BLaER1 treated with 17β-estradiol and CSF1 and Interleukin-3, amounts not matched to agents 10 nM and 100 nM (cell line): ENCODE measurements at regions not wholly inside any gene's neighbourhood (a gene's known extent, or its start where the extent isn't known, plus 50 kb on each side); places are given as distances from the start of the nearest gene placed in this dataset.
"Not testable (repeated sequence)": the region's sequence is repeated elsewhere in the genome, so short reads cannot be mapped to it uniquely, and the experiment has no call there.

Source experiments
- H3K27ac ChIP-seq, 11 experiments: shearing (Covaris generic); formaldehyde crosslinking; 2 replicates each; pipeline ENCODE4 v1.8.1; 2022
- H3K27me3 ChIP-seq, 11 experiments: shearing (Covaris generic); formaldehyde crosslinking; 2 replicates each; pipeline ENCODE4 v1.8.1; 2022
- H3K36me3 ChIP-seq, 11 experiments: shearing (Covaris generic); formaldehyde crosslinking; 2 replicates each; pipeline ENCODE4 v1.8.1; 2022
- H3K4me1 ChIP-seq, 10 experiments: shearing (Covaris generic); formaldehyde crosslinking; 2 replicates each; pipeline ENCODE4 v1.8.1; 2022
- H3K4me2 ChIP-seq, 11 experiments: shearing (Covaris generic); formaldehyde crosslinking; 2 replicates each; pipeline ENCODE4 v1.8.1; 2022
- H3K4me3 ChIP-seq, 10 experiments: shearing (Covaris generic); formaldehyde crosslinking; 2 replicates each; pipeline ENCODE4 v1.8.1; 2022
- H3K9ac ChIP-seq, 11 experiments: shearing (Covaris generic); formaldehyde crosslinking; 2 replicates each; pipeline ENCODE4 v1.8.1; 2022
- H3K9me3 ChIP-seq, 11 experiments: shearing (Covaris generic); formaldehyde crosslinking; replicated peaks in 1 of 11; 2 replicates each; pipeline ENCODE4 v1.8.1; 2022
- H4K20me1 ChIP-seq, 11 experiments: shearing (Covaris generic); formaldehyde crosslinking; 2 replicates each; pipeline ENCODE4 v1.8.1; 2022

DNA sequence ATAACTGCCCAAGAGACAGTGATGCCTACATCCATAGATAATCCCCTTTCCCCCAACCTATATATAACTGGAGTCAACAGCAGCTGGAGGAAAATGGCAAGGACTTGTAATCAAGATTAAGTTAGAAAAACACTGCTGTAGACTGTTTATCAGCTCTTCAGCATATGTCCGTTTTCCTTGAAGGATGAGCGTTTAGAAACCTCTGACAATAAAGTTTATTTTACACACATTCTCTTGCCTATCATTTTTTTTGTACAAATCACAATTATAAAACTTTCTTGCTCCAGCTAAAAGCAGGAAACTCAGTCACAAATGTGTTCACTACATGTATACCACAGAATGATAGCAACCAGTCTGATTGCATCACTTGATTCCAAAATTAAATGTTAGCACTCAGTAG, 50.8 kb downstream of the PPIAL4G start:
- peaks cover 9 to 62% (median 33%) of the 10 kb centered on the region in 11 experiments; a peak in 20 of 22 replicates for H3K36me3 ChIP-seq

DNA sequence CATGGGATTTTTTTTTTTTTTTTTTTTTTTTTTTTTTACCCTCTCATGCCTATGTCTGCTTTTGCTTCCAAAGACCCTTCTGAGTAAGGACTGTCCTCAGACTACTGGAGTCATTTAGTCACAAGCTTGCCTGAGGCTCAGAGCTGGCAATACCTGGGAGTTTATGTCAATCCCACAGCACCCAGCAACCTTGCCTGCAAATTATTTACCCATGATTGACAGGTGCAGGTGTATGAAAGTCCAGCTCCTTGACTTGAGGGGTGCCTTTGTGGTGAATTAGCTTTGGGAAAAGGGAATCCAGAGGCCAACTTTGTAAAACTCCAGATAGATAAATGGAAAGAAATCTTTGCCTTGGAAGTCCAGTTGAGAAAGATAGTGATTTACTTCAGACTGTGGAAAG, 53.2 kb downstream of the PPIAL4G start:
- peaks cover 8 to 65% (median 37%) of the 10 kb centered on the region in 11 experiments; a peak in 20 of 22 replicates for H3K36me3 ChIP-seq
- H3K4me2 ChIP-seq, H3K9me3 ChIP-seq, H3K9ac ChIP-seq, H4K20me1 ChIP-seq, H3K27me3 ChIP-seq, H3K4me3 ChIP-seq, H3K27ac ChIP-seq: not testable (repeated sequence)
- H3K4me1 ChIP-seq = peaks cover 0 to 18% (median 3%) of the 10 kb centered on the region in 10 experiments; a peak in 9 of 20 replicates

More for the DNA sequence above, 50.8 kb downstream of the PPIAL4G start:
- not testable (repeated sequence) for H3K9me3 ChIP-seq, H4K20me1 ChIP-seq, H3K27me3 ChIP-seq, H3K4me3 ChIP-seq, H3K9ac ChIP-seq, H3K27ac ChIP-seq
- peaks cover 0 to 11% (median 2%) of the 10 kb centered on the region in 10 experiments; a peak in 7 of 20 replicates for H3K4me1 ChIP-seq
- peak overlapping the region in 4 of 11 experiments; percentile 18 to 55 (median 32); a peak in 5 of 22 replicates for H3K4me2 ChIP-seq

DNA sequence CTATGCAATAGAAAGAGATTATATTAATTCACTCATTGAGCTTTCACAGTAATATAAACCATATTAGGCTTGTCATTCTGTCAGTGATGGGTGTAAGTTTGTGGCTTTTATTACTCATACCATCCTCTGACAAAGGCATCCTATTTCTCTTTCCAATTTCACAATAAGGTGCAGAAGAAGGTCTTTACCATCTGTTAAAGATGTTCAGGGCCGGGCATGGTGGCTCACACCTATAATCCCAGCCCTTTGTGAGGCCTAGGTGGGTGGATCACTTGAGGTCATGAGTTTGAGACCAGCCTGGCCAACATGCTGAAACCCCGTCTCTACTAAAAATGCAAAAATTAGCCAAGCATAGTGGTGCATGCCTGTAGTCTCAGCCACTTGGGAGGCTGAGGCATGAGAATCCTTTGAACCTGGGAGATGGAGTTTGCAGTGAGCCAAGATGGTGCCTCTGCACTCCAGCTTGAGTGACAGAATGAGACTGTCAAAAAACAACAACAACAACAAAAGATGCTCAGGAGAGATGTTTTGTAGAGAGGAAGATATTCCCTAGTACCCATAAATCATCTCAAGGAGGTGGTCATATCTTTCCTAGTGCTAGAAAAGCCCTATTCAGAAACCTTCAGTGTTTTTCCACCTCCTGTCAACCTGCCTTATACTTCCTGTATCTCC, 56.0 kb downstream of the PPIAL4G start:
- H3K4me2 ChIP-seq = peak overlapping the region in 1 of 11 experiments; percentile 18; a peak in 1 of 22 replicates
- H3K27me3 ChIP-seq, H3K27ac ChIP-seq, H4K20me1 ChIP-seq, H3K4me3 ChIP-seq, H3K9ac ChIP-seq, H3K9me3 ChIP-seq: not testable (repeated sequence)
- H3K4me1 ChIP-seq = peaks cover 0 to 24% (median 4%) of the 10 kb centered on the region in 10 experiments; a peak in 8 of 20 replicates
- H3K36me3 ChIP-seq = peaks cover 3 to 40% (median 19%) of the 10 kb centered on the region in 11 experiments; a peak in 11 of 22 replicates

DNA sequence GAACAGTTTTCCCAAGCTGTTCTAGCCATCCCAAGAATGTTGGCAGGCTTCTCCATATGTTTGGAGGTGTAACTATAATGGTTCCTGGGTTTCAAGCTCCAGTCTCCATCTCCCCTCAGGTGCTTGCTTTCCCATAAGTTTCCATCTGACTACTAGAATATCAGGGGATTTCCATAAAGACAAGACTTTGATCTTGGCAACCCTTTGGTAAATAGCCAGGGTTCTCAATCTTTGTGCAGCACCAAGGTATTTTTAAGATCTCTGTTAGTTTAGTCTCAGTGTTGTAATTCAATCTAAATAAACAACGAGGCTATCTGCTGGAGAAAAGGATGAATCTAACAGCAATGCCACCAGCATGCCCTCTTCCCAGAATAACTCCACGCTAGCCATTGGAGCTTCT, 56.7 kb downstream of the PPIAL4G start:
- not testable (repeated sequence) for H3K27ac ChIP-seq, H3K4me2 ChIP-seq
- peaks cover 0 to 24% (median 4%) of the 10 kb centered on the region in 10 experiments; a peak in 8 of 20 replicates for H3K4me1 ChIP-seq

DNA sequence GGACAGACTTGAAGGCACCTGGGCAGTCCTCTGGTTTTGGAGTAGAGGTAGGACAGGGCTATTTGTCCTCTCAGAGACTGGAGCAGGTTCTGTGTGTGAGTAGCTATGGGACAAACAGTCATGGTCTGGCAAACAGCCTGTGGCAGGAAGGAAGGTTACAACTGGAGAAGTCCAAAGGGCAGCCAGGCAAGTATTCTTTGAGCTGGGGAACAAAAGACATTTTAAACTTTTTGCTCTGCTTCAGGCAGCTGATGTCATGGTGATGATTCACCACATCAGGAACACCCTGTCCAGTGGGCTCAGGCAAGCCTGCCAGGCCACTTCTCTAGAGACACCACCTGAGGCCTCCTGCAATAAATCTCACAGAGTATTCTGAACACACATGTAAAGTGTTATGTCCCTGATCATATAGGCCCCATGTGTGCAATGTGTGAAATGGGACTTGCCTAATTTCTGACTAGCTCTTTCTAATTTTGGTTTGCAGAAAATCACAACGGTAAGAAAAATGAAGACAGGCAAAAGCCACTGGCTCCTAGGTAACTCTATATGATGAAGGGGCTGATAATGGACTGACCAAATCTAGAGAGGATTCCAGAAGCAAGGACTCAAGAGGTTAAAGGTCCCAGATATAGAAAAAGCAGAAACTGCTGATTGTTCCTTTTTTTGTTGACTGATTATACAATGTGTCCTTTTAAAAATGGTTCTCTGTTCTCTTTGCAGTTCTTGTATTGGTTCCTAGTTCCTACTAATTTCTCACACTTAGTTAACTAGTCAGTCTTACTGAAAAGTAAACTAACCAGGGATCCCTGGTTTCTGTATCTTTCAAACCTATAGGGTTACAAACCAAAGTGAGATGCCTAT, 58.7 kb downstream of the PPIAL4G start:
- 0 out of 22 replicates have a peak overlapping the region, but pooled peaks of 1 of the 11 experiments have one; percentile 11 for H3K27ac ChIP-seq
- peaks cover 0 to 24% (median 4%) of the 10 kb centered on the region in 10 experiments; a peak in 8 of 20 replicates for H3K4me1 ChIP-seq
- not testable (repeated sequence) for H3K4me3 ChIP-seq, H3K27me3 ChIP-seq, H3K9me3 ChIP-seq, H3K9ac ChIP-seq, H4K20me1 ChIP-seq
- H3K36me3 ChIP-seq = peaks cover 0 to 26% (median 14%) of the 10 kb centered on the region in 11 experiments; a peak in 9 of 22 replicates
- peak overlapping the region in 5 of 11 experiments; percentile 1 to 65 (median 59); a peak in 9 of 22 replicates for H3K4me2 ChIP-seq

More for the DNA sequence above, 56.7 kb downstream of the PPIAL4G start:
- peaks cover 3 to 39% (median 19%) of the 10 kb centered on the region in 11 experiments; a peak in 11 of 22 replicates for H3K36me3 ChIP-seq
- not testable (repeated sequence) for H3K4me3 ChIP-seq, H4K20me1 ChIP-seq, H3K9me3 ChIP-seq, H3K27me3 ChIP-seq, H3K9ac ChIP-seq

DNA sequence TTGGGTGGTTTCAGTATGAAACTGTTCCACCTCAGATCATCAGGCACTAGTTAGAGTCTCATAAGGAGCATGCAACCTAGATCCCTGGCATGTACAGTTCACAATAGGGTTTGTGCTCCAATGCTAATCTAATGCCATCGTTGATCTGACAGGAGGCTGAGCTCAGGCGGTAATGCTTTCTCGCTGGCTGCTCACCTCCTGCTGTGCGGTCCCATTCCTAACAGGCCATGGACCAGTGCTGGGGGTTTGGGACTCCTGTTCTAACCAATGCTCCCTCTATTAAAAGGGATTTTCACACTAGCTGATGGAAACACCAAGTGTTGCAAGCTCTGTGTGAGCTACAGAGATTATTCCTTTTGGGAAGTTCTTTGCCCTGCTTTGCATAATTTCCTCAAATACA, 60.2 kb downstream of the PPIAL4G start:
- Histone ChIP-seq H3K4me2 (0 out of 22 replicates have a peak overlapping the region, but pooled peaks of 1 of the 11 experiments have one; percentile 26), H3K36me3 (peaks cover 0 to 13% (median 5%) of the 10 kb centered on the region in 11 experiments; a peak in 6 of 22 replicates), H3K4me1 (peaks cover 0 to 24% (median 4%) of the 10 kb centered on the region in 10 experiments; a peak in 8 of 20 replicates)
- H4K20me1 ChIP-seq, H3K9me3 ChIP-seq, H3K27me3 ChIP-seq, H3K9ac ChIP-seq, H3K4me3 ChIP-seq, H3K27ac ChIP-seq: not testable (repeated sequence)

DNA sequence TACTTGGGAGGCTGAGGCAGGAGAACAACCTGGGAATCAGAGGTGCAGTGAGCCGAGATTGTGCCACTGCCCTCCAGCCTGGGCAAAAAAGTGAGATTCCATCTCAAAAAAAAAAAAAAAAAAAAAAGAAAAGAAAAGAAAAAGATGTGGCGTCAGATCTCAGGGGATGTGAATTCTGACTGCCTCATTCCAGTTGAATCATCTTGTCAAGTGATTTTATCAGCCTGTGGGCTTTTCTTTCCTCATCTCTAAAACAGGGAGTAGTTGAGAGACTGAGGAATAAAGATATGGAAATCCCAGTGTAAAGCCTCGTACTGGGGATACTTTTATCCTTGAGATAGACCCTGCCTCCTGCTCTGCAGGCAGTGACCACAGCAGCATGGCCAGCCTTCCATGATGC, 65.9 kb downstream of the PPIAL4G start:
- H3K4me2 ChIP-seq, H3K9me3 ChIP-seq, H3K27ac ChIP-seq, H3K36me3 ChIP-seq, H3K4me3 ChIP-seq, H3K9ac ChIP-seq, H3K27me3 ChIP-seq, H3K4me1 ChIP-seq, H4K20me1 ChIP-seq: not testable (repeated sequence)

DNA sequence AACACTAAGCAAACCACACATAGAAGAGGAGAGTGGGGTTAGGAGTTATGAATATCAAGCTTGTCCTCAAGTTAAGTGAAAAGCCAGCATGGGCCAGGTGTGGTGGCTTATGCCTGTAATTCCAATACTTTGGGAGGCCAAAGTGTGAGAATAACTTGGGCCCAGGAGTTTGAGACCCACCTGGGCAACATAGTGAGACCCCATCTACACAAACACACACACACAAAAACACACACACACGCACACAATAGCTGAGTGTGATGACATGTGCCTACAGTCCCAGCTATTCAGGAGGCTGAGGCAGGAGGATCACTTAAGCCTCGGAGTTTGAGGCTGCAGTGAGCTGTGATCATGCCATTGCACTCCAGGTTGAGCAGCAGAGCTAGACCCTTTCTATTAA, 69.7 kb downstream of the PPIAL4G start:
- not testable (repeated sequence) for H3K27ac ChIP-seq, H3K36me3 ChIP-seq, H3K27me3 ChIP-seq, H3K4me2 ChIP-seq, H3K4me1 ChIP-seq, H3K9ac ChIP-seq, H4K20me1 ChIP-seq, H3K4me3 ChIP-seq
- peaks cover 15 to 26% (median 19%) of the 10 kb centered on the region in 11 experiments for H3K9me3 ChIP-seq

DNA sequence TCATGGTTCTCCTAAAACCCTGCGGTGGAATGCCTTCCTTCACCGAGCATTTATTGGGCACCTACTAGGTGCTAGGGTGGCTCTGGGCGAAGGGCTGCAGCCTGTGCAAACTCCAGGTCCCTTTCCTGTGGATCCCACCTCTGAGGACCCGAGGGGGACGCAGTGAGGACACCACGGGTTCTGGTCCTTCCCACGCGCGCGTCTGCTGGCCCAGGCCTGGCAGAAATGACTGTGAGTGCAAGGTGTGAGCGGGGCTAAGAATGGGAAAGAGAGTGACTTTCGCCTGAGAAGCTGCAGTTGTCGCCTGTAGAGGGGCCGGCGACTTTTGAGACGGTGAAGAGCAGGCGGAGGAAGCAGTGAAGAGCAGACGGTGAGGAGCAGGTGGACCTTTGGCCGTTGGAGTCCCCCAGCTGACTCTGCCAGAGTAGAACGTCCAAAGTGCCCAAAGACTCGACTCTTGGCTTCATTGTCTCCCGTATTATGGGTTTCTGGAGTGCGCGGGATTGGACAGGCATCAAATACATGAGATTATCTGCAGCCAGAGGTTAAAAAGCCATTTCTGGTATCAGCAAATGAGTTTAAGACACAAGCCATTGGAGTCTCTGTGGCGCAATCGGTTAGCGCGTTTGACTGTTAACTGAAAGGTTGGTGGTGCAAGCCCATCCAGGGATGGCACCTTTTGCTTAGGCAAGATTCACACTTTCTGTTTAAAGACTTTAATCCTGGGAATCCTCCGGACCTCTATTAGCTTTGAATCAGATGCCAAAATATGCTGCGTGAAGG, 78.1 kb downstream of the PPIAL4G start:
- H4K20me1 ChIP-seq, H3K4me3 ChIP-seq, H3K9me3 ChIP-seq, H3K36me3 ChIP-seq, H3K9ac ChIP-seq, H3K4me2 ChIP-seq, H3K4me1 ChIP-seq, H3K27me3 ChIP-seq, H3K27ac ChIP-seq: not testable (repeated sequence)

DNA sequence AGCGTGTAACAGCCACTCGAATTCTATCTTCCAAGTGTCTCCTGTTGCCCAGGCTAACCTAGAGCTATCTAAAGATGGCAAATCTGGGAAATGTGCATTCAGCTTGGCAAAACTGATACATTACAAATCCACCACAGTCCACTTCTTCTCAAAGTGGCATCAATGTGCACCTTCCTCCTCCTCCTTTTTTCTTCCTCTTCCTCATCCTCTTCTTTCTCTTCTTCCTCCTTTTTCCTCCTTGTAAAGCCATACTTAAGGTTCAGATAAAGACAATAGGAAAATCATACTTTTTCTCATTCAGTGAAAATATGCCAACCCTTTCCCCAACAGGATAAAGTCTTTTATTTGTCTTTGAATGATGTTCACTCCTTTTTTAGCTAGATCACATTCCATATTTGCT, 79.2 kb downstream of the PPIAL4G start:
- not testable (repeated sequence) for H3K9me3 ChIP-seq, H4K20me1 ChIP-seq, H3K27me3 ChIP-seq, H3K4me3 ChIP-seq, H3K4me2 ChIP-seq, H3K36me3 ChIP-seq, H3K27ac ChIP-seq, H3K9ac ChIP-seq, H3K4me1 ChIP-seq

DNA sequence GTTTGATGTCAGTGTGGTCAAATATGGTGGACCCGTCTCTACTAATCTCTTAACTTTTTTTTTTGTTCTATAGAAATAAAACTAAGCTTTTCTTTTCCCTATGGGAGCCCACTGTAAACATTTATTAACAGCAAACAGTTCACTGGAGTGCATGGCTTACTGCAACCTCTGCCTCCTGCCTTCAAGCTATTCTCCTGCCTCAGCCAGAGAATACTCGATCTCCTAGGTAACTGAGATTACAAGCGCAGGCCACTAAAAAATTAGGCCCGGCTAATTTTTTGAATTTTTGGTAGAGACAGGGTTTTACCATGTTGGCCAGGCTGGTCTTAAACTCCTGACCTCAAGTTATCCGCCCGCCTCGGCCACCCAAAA, 80.0 kb downstream of the PPIAL4G start:
- not testable (repeated sequence) for H3K4me1 ChIP-seq, H3K36me3 ChIP-seq, H4K20me1 ChIP-seq, H3K27me3 ChIP-seq, H3K9me3 ChIP-seq
- Histone ChIP-seq H3K4me2 (peak overlapping the region; percentile 76 to 94 (median 90)), H3K9ac (peak overlapping the region in 9 of 11 experiments; percentile 69 to 82 (median 81); a peak in 10 of 22 replicates), H3K4me3 (peak overlapping the region; percentile 59 to 79 (median 69)), H3K27ac (peak overlapping the region in 1 of 11 experiments; percentile 77; a peak in 1 of 22 replicates)

DNA sequence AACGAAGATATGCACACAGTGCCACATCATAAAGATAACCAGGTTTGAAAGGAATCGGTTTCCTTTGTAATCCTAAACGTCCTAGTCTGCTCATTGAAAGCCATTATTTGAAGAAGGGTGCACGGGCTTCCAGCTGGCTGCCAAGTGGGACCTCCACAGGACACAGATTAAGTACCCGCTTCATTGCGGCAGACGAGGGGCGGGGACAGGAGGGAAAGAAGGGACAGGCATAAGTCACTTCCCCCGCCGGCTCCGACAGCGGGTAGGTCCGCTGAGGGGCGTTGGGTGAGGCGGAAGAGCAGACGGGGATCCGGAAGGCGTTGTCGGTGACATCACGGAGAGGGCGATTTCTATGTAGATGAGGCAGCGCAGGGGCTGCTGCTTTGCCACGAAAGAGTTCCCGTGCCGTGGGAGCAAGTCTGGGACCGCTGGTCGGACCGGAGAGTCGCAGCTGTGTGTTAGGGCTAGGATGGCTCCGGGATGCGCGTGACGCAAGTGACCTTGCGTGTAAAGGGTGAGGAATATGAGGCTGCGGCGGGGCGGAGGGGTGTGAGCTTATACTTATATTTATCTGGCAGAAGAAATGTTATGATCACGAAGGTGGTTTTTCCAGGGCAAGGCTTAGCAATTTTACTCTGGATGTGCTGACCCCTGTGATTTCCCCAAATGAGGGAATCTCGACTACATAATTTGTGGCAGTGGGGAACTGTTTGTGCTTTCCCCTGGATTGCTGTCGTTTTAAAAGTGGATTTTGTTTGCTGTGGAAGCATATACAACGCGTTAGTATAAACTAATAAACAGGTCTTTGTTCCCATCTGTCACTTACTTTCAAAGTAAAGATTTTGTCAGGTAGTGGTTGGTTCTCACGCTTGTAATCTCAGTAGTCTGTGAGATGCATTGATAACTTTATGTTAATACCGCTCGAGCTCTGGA, 80.7 kb downstream of the PPIAL4G start:
- peak overlapping the region; percentile 59 to 79 (median 69) for H3K4me3 ChIP-seq
- H3K27me3 ChIP-seq, H4K20me1 ChIP-seq, H3K36me3 ChIP-seq, H3K9me3 ChIP-seq: not testable (repeated sequence)
- H3K4me2 ChIP-seq = peak overlapping the region; percentile 76 to 94 (median 90)
- peaks cover 0 to 11% (median 3%) of the 10 kb centered on the region in 10 experiments; a peak in 7 of 20 replicates for H3K4me1 ChIP-seq
- peak overlapping the region; percentile 28 to 82 (median 70); a peak in 21 of 22 replicates for H3K27ac ChIP-seq
- peak overlapping the region; percentile 69 to 82 (median 81) for H3K9ac ChIP-seq
